GM19351 (cell line): ENCODE measurements at regions not wholly inside any gene's neighbourhood (a gene's known extent, or its start where the extent isn't known, plus 50 kb on each side); places are given as distances from the start of the nearest gene placed in this dataset.

ENCODE experiments used
- ATAC-seq: cut with Tn5 transposase; IDR thresholded peaks from one replicate; pipeline ENCODE4 v1.9.1; 2021; ENCODE audit warnings: mild to moderate bottlenecking, moderate library complexity; ENCODE audit not compliant: unreplicated experiment

- no peak for ATAC-seq
Measured at GRCh38 chr3:70899816-70900215, 587.4 kb upstream of the MDFIC2 start.

- ATAC-seq, result no peak
Measured at GRCh38 chr3:70890020-70890394, 577.6 kb upstream of the MDFIC2 start.

GRCh38 chr3:70889162-70890019 is 577.0 kb upstream of the MDFIC2 start:
- no peak for ATAC-seq

GRCh38 chr3:70885636-70886035 is 573.2 kb upstream of the MDFIC2 start:
- no peak for ATAC-seq

GRCh38 chr3:70882104-70882503 is 569.7 kb upstream of the MDFIC2 start:
- no peak for ATAC-seq

GRCh38 chr3:70880421-70880820 is 568.0 kb upstream of the MDFIC2 start:
- no peak for ATAC-seq

- no peak for ATAC-seq
Measured at GRCh38 chr3:70876154-70876553, 563.7 kb upstream of the MDFIC2 start.

- no peak for ATAC-seq
Measured at GRCh38 chr3:70874196-70874595, 561.8 kb upstream of the MDFIC2 start.

- no peak for ATAC-seq
Measured at GRCh38 chr3:70873686-70874085, 561.2 kb upstream of the MDFIC2 start.

- no peak for ATAC-seq
Measured at GRCh38 chr3:70871909-70872656, 559.6 kb upstream of the MDFIC2 start.

- ATAC-seq, result no peak
Measured at GRCh38 chr3:70870576-70870975, 558.1 kb upstream of the MDFIC2 start.

GRCh38 chr3:70868561-70868960 is 556.1 kb upstream of the MDFIC2 start:
- no peak for ATAC-seq

- no peak for ATAC-seq
Measured at GRCh38 chr3:70863049-70863448, 550.6 kb upstream of the MDFIC2 start.

- ATAC-seq, result no peak
Measured at GRCh38 chr3:70861855-70862254, 549.4 kb upstream of the MDFIC2 start.

GRCh38 chr3:70861234-70861633 is 548.8 kb upstream of the MDFIC2 start:
- ATAC-seq, result no peak

GRCh38 chr3:70857916-70858315 is 545.5 kb upstream of the MDFIC2 start:
- no peak for ATAC-seq

GRCh38 chr3:70856414-70857162 is 544.1 kb upstream of the MDFIC2 start:
- peak; percentile 68 for ATAC-seq

- no peak for ATAC-seq
Measured at GRCh38 chr3:70855149-70855548, 542.7 kb upstream of the MDFIC2 start.

GRCh38 chr3:70854108-70854507 is 541.7 kb upstream of the MDFIC2 start:
- no peak for ATAC-seq

- no peak for ATAC-seq
Measured at GRCh38 chr3:70853161-70853944, 540.9 kb upstream of the MDFIC2 start.
